ENCODE measurements at regions not wholly inside any gene's neighbourhood (a gene's known extent, or its start where the extent isn't known, plus 50 kb on each side); places are given as distances from the start of the nearest gene placed in this dataset.

DNA sequence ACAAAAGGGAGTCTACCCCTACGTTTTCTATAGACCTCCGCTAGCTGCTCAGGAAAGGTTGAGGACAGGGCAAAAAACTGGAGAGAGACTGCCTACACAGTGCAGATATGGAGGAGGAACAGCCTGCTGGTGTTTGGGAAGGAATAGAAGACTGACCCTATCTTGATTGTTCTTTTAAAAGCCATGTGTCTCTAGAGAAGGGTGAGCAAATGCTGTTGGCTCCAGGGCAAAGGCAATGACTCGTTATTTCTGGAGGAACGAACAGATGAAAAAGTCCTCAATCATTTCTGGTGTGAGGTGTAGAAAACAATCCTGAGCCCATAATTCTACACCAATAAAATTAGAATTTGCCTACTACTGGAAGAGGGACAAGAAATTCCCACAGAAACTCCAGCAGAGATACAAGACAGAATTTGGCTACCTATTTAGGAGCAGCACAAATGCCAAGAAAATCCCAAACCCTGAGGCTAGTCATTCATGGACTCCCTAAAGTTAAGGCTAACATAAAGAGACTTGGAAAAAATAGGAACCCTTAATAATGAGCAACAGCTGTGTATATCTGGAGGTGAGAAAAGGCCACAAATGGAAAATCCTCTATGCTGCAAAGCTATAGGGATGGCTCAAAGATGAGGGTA lies 1206.3 kb upstream of the CNTN5 start:
- TF ChIP-seq POLR2A (IDR thresholded peaks at IDR 0.05): no peak
- TF ChIP-seq, protein P1, sequence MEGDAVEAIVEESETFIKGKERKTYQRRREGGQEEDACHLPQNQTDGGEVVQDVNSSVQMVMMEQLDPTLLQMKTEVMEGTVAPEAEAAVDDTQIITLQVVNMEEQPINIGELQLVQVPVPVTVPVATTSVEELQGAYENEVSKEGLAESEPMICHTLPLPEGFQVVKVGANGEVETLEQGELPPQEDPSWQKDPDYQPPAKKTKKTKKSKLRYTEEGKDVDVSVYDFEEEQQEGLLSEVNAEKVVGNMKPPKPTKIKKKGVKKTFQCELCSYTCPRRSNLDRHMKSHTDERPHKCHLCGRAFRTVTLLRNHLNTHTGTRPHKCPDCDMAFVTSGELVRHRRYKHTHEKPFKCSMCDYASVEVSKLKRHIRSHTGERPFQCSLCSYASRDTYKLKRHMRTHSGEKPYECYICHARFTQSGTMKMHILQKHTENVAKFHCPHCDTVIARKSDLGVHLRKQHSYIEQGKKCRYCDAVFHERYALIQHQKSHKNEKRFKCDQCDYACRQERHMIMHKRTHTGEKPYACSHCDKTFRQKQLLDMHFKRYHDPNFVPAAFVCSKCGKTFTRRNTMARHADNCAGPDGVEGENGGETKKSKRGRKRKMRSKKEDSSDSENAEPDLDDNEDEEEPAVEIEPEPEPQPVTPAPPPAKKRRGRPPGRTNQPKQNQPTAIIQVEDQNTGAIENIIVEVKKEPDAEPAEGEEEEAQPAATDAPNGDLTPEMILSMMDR (IDR thresholded peaks at IDR 0.05): no peak
